GM23248 (cell line): ENCODE measurements at regions not wholly inside any gene's neighbourhood (a gene's known extent, or its start where the extent isn't known, plus 50 kb on each side); places are given as distances from the start of the nearest gene placed in this dataset.

Source experiments
- EZH2 ChIP-seq: fragments of 200-600 bp; sonication (generic); IDR thresholded peaks from 2 replicates; pipeline ENCODE4 v1.6.1; 2018; ENCODE audit warnings: antibody characterized with exemption, mild to moderate bottlenecking; ENCODE audit not compliant: insufficient read depth, poor library complexity, severe bottlenecking
- EZH2phosphoT487 ChIP-seq: fragments of 200-600 bp; sonication (generic); IDR thresholded peaks from 2 replicates; pipeline ENCODE4 v1.6.1; 2018; ENCODE audit warnings: antibody characterized with exemption, moderate library complexity, mild to moderate bottlenecking, low read depth; ENCODE audit not compliant: insufficient read depth

- TF ChIP-seq EZH2phosphoT487: no peak
- TF ChIP-seq EZH2: no peak
Observed at GRCh38 chr13:65912516-65912915, 1317.6 kb downstream of the PCDH9 start.
